Loucy (cell line): ENCODE measurements at regions not wholly inside any gene's neighbourhood (a gene's known extent, or its start where the extent isn't known, plus 50 kb on each side); places are given as distances from the start of the nearest gene placed in this dataset.

Experiments
- H2AFZ ChIP-seq: fragments of 200-600 bp; sonication (generic); 2 replicates; pipeline ENCODE4 v1.6.0; 2016; ENCODE audit warnings: antibody characterized with exemption, mild to moderate bottlenecking, low read length, moderate library complexity
- H3F3A ChIP-seq: fragments of 200-600 bp; 2 replicates; pipeline ENCODE4 v1.6.0; 2016; ENCODE audit warnings: antibody characterized with exemption, low read depth, mild to moderate bottlenecking
- H3K27me3 ChIP-seq: fragments of 200-600 bp; sonication (generic); 2 replicates; pipeline ENCODE4 v1.6.1; 2014; ENCODE audit warnings: low read length, mild to moderate bottlenecking; ENCODE audit not compliant: insufficient read depth, poor library complexity, severe bottlenecking
- H3K36me3 ChIP-seq: fragments of 200-600 bp; sonication (generic); 2 replicates; pipeline ENCODE4 v1.6.1; 2016; ENCODE audit warnings: low read length; ENCODE audit not compliant: insufficient read depth
- H3K4me1 ChIP-seq: fragments of 200-600 bp; sonication (generic); 2 replicates; pipeline ENCODE4 v1.5.1; 2014; ENCODE audit warnings: low read length, mild to moderate bottlenecking; ENCODE audit not compliant: insufficient read depth, poor library complexity, severe bottlenecking
- H3K4me2 ChIP-seq: fragments of 200-600 bp; sonication (generic); 2 replicates; pipeline ENCODE4 v1.6.0; 2014; ENCODE audit warnings: antibody characterized with exemption, low read length, low read depth, mild to moderate bottlenecking; ENCODE audit not compliant: poor library complexity, severe bottlenecking
- H3K4me3 ChIP-seq: fragments of 200-600 bp; sonication (generic); 2 replicates; pipeline ENCODE4 v1.5.1; 2014; ENCODE audit warnings: low read length, mild to moderate bottlenecking, mixed read lengths; ENCODE audit not compliant: poor library complexity, severe bottlenecking
- H3K79me2 ChIP-seq: fragments of 200-600 bp; sonication (generic); 2 replicates; pipeline ENCODE4 v1.6.1; 2014; ENCODE audit warnings: low read length; ENCODE audit not compliant: insufficient read depth
- H3K9ac ChIP-seq: fragments of 200-600 bp; sonication (generic); 2 replicates; pipeline ENCODE4 v1.6.0; 2014; ENCODE audit warnings: mild to moderate bottlenecking, low read depth, low read length, moderate library complexity; ENCODE audit not compliant: poor library complexity, severe bottlenecking
- H3K9me2 ChIP-seq: fragments of 200-600 bp; sonication (generic); replicated peaks from 2 replicates; pipeline ENCODE4 v1.6.1; 2016; ENCODE audit warnings: low read depth, low read length, mixed read lengths
- H3K9me3 ChIP-seq: fragments of 200-600 bp; sonication (generic); 2 replicates; pipeline ENCODE4 v1.6.1; 2014; ENCODE audit warnings: mild to moderate bottlenecking, antibody characterized with exemption, low read length, low read depth; ENCODE audit not compliant: insufficient read depth
- H4K20me1 ChIP-seq: fragments of 200-600 bp; sonication (generic); 2 replicates; pipeline ENCODE4 v1.6.0; 2014; ENCODE audit warnings: antibody characterized with exemption, low read length, mild to moderate bottlenecking; ENCODE audit not compliant: insufficient read depth, poor library complexity, severe bottlenecking
- CTCF ChIP-seq: fragments of 200-600 bp; sonication (generic); conservative IDR thresholded peaks from 2 replicates; pipeline ENCODE4 v1.5.1; 2014; ENCODE audit warnings: mild to moderate bottlenecking, antibody characterized with exemption, low read length
- EZH2phosphoT487 ChIP-seq: fragments of 200-600 bp; IDR thresholded peaks from 2 replicates; pipeline ENCODE4 v1.6.1; 2018; ENCODE audit warnings: antibody characterized with exemption, mild to moderate bottlenecking, moderate library complexity, borderline replicate concordance

GRCh38 chr6:114863610-114864009, 520.8 kb upstream of the HS3ST5 start:
- no peaks in the 10 kb centered on the region for H3K9me2 ChIP-seq
- no peaks in the 10 kb centered on the region for H3K4me1 ChIP-seq
- no peaks in the 10 kb centered on the region for H3K27me3 ChIP-seq
- no peak for TF ChIP-seq CTCF
- TF ChIP-seq EZH2phosphoT487 = no peak
- no peaks in the 10 kb centered on the region for H4K20me1 ChIP-seq
- no peaks in the 10 kb centered on the region for H3K9me3 ChIP-seq
- no peak overlapping the region for H3K9ac ChIP-seq
- H3K4me2 ChIP-seq = no peak overlapping the region
- H3K79me2 ChIP-seq = no peaks in the 10 kb centered on the region
- no peak overlapping the region for H2AFZ ChIP-seq
- H3K36me3 ChIP-seq = no peaks in the 10 kb centered on the region
- no peak overlapping the region for H3K4me3 ChIP-seq
- H3F3A ChIP-seq = no peaks in the 10 kb centered on the region

GRCh38 chr6:114862819-114863218, 520.0 kb upstream of the HS3ST5 start:
- Histone ChIP-seq H3K27me3 (no peaks in the 10 kb centered on the region), H3K9me2 (no peaks in the 10 kb centered on the region), H3K9ac (no peak overlapping the region), H4K20me1 (no peaks in the 10 kb centered on the region), H3K4me2 (no peak overlapping the region), H3F3A (no peaks in the 10 kb centered on the region), H3K36me3 (no peaks in the 10 kb centered on the region), H3K9me3 (0 out of 2 replicates have a peak, but pooled peaks cover under 1% of the 10 kb centered on the region), H3K79me2 (no peaks in the 10 kb centered on the region), H3K4me1 (no peaks in the 10 kb centered on the region), H3K4me3 (no peak overlapping the region), H2AFZ (no peak overlapping the region)
- TF ChIP-seq CTCF (no peak), EZH2phosphoT487 (no peak)

GRCh38 chr6:114862064-114862463, 519.2 kb upstream of the HS3ST5 start:
- Histone ChIP-seq H3K27me3 (no peaks in the 10 kb centered on the region), H2AFZ (no peak overlapping the region), H3K9me3 (0 out of 2 replicates have a peak, but pooled peaks cover 2% of the 10 kb centered on the region), H3K4me1 (no peaks in the 10 kb centered on the region), H3K9ac (no peak overlapping the region), H3F3A (no peaks in the 10 kb centered on the region), H3K79me2 (no peaks in the 10 kb centered on the region), H3K36me3 (no peaks in the 10 kb centered on the region), H3K4me2 (no peak overlapping the region), H3K9me2 (no peaks in the 10 kb centered on the region), H3K4me3 (no peak overlapping the region), H4K20me1 (no peaks in the 10 kb centered on the region)
- TF ChIP-seq CTCF (no peak), EZH2phosphoT487 (no peak)
